ENCODE measurements at regions not wholly inside any gene's neighbourhood (a gene's known extent, or its start where the extent isn't known, plus 50 kb on each side); places are given as distances from the start of the nearest gene placed in this dataset.
A peak's percentile ranks its signal among the peaks of the same experiment; 100 is the strongest.
"Not testable (repeated sequence)": the region's sequence is repeated elsewhere in the genome, so short reads cannot be mapped to it uniquely, and the experiment has no call there.

DNA sequence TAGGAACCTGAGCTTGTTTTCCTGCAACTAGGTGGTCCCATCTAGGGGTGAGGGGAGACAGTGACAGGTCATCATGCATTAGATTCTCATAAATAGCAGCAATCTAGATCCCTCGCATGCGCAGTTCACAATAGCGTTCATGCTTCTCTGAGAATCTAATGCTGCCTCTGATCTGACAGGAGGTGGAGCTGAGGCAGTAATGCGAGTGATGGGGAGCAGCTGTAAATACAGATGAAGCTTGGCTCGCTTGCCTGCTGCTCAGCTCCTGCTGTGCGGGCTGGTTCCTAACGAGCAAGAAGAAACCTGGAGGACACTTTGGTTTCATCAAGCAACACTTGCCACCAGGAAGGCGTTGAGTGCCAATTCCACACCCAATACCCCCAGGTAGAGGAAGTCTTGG, 95.1 kb upstream of the OLIG2 start:
- H3K27me3 Mint-ChIP-seq, result no peaks in the 10 kb centered on the region
- POLR2A ChIA-PET, result no interaction called here

DNA sequence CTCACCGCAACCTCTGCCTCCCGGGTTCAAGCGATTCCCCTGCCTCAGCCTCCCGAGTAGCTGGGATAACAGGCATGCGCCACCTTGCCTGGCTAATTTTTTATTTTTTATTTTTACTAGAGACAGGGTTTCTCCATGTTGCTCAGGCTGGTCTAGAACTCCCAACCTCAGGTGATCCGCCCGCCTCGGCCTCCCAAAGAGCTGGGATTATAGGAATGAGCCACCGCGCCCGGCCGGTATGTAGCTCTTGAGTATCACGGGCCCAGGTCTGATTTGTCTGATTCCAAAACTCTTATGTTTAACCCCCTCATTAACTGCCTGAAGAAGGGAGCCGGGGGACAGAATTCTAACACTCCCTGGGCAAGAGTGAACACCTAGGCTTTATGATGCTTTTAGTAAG, 91.7 kb upstream of the OLIG2 start:
- H3K4me3 ChIP-seq (ENCODE audit: low read length); H3K9me3 ChIP-seq (ENCODE audit: control insufficient read depth in 1 of 2, insufficient read depth in 1 of 2, low read length in 2 of 2); H3K27ac Mint-ChIP-seq; H3K36me3 Mint-ChIP-seq (ENCODE audit: low read depth); H3K4me3 Mint-ChIP-seq; H3K27me3 Mint-ChIP-seq; DNase-seq; intact Hi-C loops (cut with DNase I, micrococcal nuclease); H3K9me3 Mint-ChIP-seq; POLR2A ChIA-PET; H3K27ac ChIP-seq (ENCODE audit: low read depth in 1 of 2, low read length in 2 of 2); ATAC-seq (ENCODE audit: poor library complexity); H3K27me3 ChIP-seq (ENCODE audit: control insufficient read depth in 1 of 2, insufficient read depth in 2 of 2, low read length in 2 of 2); H3K36me3 ChIP-seq (ENCODE audit: insufficient read depth, low read length): not testable (repeated sequence)
- H3K4me1 Mint-ChIP-seq (ENCODE audit: low read depth), result peaks cover 32% of the 10 kb centered on the region
- CTCF ChIA-PET, result interaction anchor here (0.6 kb wide), 1 partner anchor 102 kb away, joined by 5 read pairs; no protein-coding TSS in a partner anchor
- peaks cover 38% of the 10 kb centered on the region for H3K4me1 ChIP-seq (ENCODE audit: insufficient read depth, low read length)

More for the DNA sequence above, 95.1 kb upstream of the OLIG2 start:
- H3K4me1 ChIP-seq (ENCODE audit: insufficient read depth, low read length), result peaks cover 38% of the 10 kb centered on the region
- no peak overlapping the region for H3K4me3 ChIP-seq (ENCODE audit: low read length)
- ATAC-seq (ENCODE audit: poor library complexity), result no peak
- intact Hi-C loops (cut with DNase I, micrococcal nuclease), result no loop called here
- H3K27me3 ChIP-seq (ENCODE audit: control insufficient read depth in 1 of 2, insufficient read depth in 2 of 2, low read length in 2 of 2), result no peaks in the 10 kb centered on the region
- H3K4me3 Mint-ChIP-seq, result no peak overlapping the region
- peaks cover 5% of the 10 kb centered on the region for H3K36me3 Mint-ChIP-seq (ENCODE audit: low read depth)
- CTCF ChIA-PET, result interaction anchor here (0.7 to 1.3 kb wide), 3 partner anchors 10 to 526 kb away, joined by 3 to 5 read pairs (median 3); no protein-coding TSS in a partner anchor
- peak overlapping the region; percentile 8 for H3K27ac Mint-ChIP-seq
- TF ChIP-seq, protein P1, sequence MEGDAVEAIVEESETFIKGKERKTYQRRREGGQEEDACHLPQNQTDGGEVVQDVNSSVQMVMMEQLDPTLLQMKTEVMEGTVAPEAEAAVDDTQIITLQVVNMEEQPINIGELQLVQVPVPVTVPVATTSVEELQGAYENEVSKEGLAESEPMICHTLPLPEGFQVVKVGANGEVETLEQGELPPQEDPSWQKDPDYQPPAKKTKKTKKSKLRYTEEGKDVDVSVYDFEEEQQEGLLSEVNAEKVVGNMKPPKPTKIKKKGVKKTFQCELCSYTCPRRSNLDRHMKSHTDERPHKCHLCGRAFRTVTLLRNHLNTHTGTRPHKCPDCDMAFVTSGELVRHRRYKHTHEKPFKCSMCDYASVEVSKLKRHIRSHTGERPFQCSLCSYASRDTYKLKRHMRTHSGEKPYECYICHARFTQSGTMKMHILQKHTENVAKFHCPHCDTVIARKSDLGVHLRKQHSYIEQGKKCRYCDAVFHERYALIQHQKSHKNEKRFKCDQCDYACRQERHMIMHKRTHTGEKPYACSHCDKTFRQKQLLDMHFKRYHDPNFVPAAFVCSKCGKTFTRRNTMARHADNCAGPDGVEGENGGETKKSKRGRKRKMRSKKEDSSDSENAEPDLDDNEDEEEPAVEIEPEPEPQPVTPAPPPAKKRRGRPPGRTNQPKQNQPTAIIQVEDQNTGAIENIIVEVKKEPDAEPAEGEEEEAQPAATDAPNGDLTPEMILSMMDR (IDR thresholded peaks at IDR 0.05), result no peak
- peaks cover 3 to 9% of the 10 kb centered on the region in 2 experiments for H3K9me3 ChIP-seq (ENCODE audit: control insufficient read depth in 1 of 2, insufficient read depth in 1 of 2, low read length in 2 of 2)
- peaks cover 2% of the 10 kb centered on the region for H3K9me3 Mint-ChIP-seq
- no peaks in the 10 kb centered on the region for H3K36me3 ChIP-seq (ENCODE audit: insufficient read depth, low read length)
- H3K27ac ChIP-seq (ENCODE audit: low read depth in 1 of 2, low read length in 2 of 2), result no peak overlapping the region
- no peak for DNase-seq
- H3K4me1 Mint-ChIP-seq (ENCODE audit: low read depth), result peaks cover 32% of the 10 kb centered on the region

DNA sequence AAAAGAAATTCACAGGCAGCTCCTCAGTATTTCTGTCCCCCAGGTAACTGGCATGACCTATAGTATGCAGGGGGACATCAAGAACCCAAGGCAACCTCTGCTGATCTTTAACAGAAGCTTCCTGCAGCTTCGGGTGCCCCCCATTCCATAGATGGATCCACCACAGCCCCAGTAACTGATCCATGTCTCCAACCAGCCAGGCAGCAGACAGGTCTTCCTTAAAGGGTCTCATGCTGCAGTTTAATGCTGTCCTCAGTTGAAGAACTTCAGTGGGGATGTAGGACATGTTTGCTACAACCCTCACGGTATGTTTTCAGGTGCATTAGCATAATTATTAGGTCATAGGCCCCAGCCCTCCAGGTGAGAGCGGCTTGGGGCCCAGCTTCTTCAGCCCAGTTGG, 90.9 kb upstream of the OLIG2 start:
- no peak for DNase-seq
- CTCF ChIA-PET, result no interaction called here

More for the DNA sequence above, 90.9 kb upstream of the OLIG2 start:
- H3K36me3 Mint-ChIP-seq (ENCODE audit: low read depth), result peaks cover 5% of the 10 kb centered on the region
- no peak overlapping the region for H3K27ac ChIP-seq (ENCODE audit: low read depth in 1 of 2, low read length in 2 of 2)
- H3K9me3 Mint-ChIP-seq, result peaks cover 2% of the 10 kb centered on the region
- H3K27ac Mint-ChIP-seq, result no peak overlapping the region
- intact Hi-C loops (cut with DNase I, micrococcal nuclease), result no loop called here
- H3K4me3 Mint-ChIP-seq, result no peak overlapping the region
- ATAC-seq (ENCODE audit: poor library complexity), result no peak
- no peak overlapping the region for H3K4me3 ChIP-seq (ENCODE audit: low read length)
- no peaks in the 10 kb centered on the region for H3K36me3 ChIP-seq (ENCODE audit: insufficient read depth, low read length)
- H3K4me1 Mint-ChIP-seq (ENCODE audit: low read depth), result peaks cover 27% of the 10 kb centered on the region
- H3K27me3 ChIP-seq (ENCODE audit: control insufficient read depth in 1 of 2, insufficient read depth in 2 of 2, low read length in 2 of 2), result no peaks in the 10 kb centered on the region
- TF ChIP-seq, protein P1 (IDR thresholded peaks at IDR 0.05), result no peak
- peaks cover 34% of the 10 kb centered on the region for H3K4me1 ChIP-seq (ENCODE audit: insufficient read depth, low read length)
- H3K27me3 Mint-ChIP-seq, result no peaks in the 10 kb centered on the region
- H3K9me3 ChIP-seq (ENCODE audit: control insufficient read depth in 1 of 2, insufficient read depth in 1 of 2, low read length in 2 of 2), result no peaks in the 10 kb centered on the region
- POLR2A ChIA-PET, result no interaction called here

Measured in CD4-positive, alpha-beta T cell (primary cell).